HCT116 (cell line): ENCODE measurements at regions not wholly inside any gene's neighbourhood (a gene's known extent, or its start where the extent isn't known, plus 50 kb on each side); places are given as distances from the start of the nearest gene placed in this dataset.

Source experiments
- CTCF ChIP-seq, 3 experiments: fragments of 200-600 bp in 1 of 3; sonication (generic) in 1 of 3; IDR thresholded peaks in 2 of 3; conservative IDR thresholded peaks in 1 of 3; 2 replicates each; pipeline ENCODE4 v1.5.1; 2012 to 2017; ENCODE audit warnings: low read depth in 2 of 3, low read length in 2 of 3, antibody characterized with exemption in 1 of 3, borderline replicate concordance in 1 of 3, control low read depth in 1 of 3, mild to moderate bottlenecking in 1 of 3, mixed read lengths in 1 of 3, mixed run types in 1 of 3, moderate library complexity in 1 of 3; ENCODE audit not compliant: insufficient read depth in 1 of 3
- POLR2A ChIP-seq: IDR thresholded peaks from 2 replicates; pipeline ENCODE4 v1.7.0; 2011; ENCODE audit warnings: borderline replicate concordance; ENCODE audit not compliant: insufficient read depth, insufficient read length; ENCODE audit errors: extremely low read depth
- REST ChIP-seq: IDR thresholded peaks from 2 replicates; pipeline ENCODE4 v1.6.1; 2012; ENCODE audit warnings: low read depth
- YY1 ChIP-seq: IDR thresholded peaks from 2 replicates; pipeline ENCODE4 v1.6.1; 2011; ENCODE audit warnings: low read length, low read depth, moderate library complexity, mild to moderate bottlenecking; ENCODE audit not compliant: insufficient replicate concordance; ENCODE audit errors: extremely low read depth
- ZNF274 ChIP-seq: fragments of 200-500 bp; sonication (Bioruptor generic); IDR thresholded peaks from 2 replicates; pipeline ENCODE4 v1.6.1; 2014; ENCODE audit warnings: mild to moderate bottlenecking, low read depth, low read length, inconsistent platforms

GRCh38 chr17:77610518-77610893 lies 348.0 kb upstream of the TNRC6C start:
- TF ChIP-seq YY1 (no peak), CTCF (IDR thresholded peaks at IDR 0.05 in 2 of 3, conservative IDR thresholded peaks at IDR 0.05 in 1 of 3; ENCODE audit: borderline replicate concordance in 1 of 3, insufficient read depth in 1 of 3, low read depth in 2 of 3, low read length in 2 of 3) (no peak), REST (no peak), ZNF274 (no peak), POLR2A (no peak)
